ENCODE measurements at regions not wholly inside any gene's neighbourhood (a gene's known extent, or its start where the extent isn't known, plus 50 kb on each side); places are given as distances from the start of the nearest gene placed in this dataset.

DNA sequence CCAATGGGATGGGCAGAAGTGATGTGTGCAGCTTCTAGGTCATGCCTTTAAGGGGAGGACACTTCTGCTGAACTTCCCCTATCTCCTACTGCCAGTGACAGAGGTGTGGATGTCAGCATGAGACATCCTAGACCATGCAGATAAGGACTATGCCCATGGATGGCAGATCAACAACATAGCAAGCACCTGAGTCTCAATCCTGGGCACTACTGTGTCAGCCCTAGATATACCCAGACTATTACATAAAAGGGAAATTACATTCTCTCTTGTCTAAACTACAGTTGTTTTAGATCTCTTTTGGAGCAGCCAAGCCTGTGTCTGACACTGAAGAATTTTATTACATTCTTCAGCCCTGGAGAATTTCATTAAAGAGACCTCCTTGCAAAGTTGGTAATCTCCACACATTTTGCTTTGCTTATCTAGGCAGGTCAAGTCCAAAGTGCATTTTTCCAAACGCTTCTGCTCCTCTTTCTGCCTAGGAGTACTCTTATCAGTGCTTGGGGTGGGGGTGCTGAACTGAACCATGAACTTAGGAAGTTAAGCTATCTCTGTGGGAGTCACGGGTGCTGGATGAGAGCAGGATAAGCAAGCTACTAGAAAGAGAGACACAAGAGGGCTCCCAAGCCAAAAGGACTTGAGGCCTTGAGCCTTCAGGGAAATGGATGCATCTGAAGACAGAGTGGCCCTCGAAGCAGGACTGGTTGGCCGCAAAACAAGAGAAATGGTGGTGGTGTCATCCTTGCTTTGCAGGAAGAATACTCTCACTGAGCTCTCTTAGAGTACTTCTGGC lies 95.2 kb upstream of the SPRED2 start (continued):
- no peak for TF ChIP-seq ZNF557 (CRISPR knock-in tag; IDR thresholded peaks at IDR 0.05)
- TF ChIP-seq NCOR1 (IDR thresholded peaks at IDR 0.05; ENCODE audit: borderline replicate concordance, low read length): peak; percentile 60; the same call in 1 of the 2 replicates
- TF ChIP-seq DPF2 (CRISPR knock-in tag; IDR thresholded peaks at IDR 0.05; ENCODE audit: borderline replicate concordance, low read depth): peak; percentile 66
- TF ChIP-seq ZSCAN29 (CRISPR knock-in tag; conservative IDR thresholded peaks at IDR 0.05): peak; percentile 63; the same call in 1 of the 2 replicates
- TF ChIP-seq ZNF740 (CRISPR knock-in tag; IDR thresholded peaks at IDR 0.05): peak; percentile 97
- peak; percentile 84; the same call in 1 of the 2 replicates for TF ChIP-seq RFXAP (CRISPR knock-in tag; IDR thresholded peaks at IDR 0.05; ENCODE audit: borderline replicate concordance)
- TF ChIP-seq, protein P1, sequence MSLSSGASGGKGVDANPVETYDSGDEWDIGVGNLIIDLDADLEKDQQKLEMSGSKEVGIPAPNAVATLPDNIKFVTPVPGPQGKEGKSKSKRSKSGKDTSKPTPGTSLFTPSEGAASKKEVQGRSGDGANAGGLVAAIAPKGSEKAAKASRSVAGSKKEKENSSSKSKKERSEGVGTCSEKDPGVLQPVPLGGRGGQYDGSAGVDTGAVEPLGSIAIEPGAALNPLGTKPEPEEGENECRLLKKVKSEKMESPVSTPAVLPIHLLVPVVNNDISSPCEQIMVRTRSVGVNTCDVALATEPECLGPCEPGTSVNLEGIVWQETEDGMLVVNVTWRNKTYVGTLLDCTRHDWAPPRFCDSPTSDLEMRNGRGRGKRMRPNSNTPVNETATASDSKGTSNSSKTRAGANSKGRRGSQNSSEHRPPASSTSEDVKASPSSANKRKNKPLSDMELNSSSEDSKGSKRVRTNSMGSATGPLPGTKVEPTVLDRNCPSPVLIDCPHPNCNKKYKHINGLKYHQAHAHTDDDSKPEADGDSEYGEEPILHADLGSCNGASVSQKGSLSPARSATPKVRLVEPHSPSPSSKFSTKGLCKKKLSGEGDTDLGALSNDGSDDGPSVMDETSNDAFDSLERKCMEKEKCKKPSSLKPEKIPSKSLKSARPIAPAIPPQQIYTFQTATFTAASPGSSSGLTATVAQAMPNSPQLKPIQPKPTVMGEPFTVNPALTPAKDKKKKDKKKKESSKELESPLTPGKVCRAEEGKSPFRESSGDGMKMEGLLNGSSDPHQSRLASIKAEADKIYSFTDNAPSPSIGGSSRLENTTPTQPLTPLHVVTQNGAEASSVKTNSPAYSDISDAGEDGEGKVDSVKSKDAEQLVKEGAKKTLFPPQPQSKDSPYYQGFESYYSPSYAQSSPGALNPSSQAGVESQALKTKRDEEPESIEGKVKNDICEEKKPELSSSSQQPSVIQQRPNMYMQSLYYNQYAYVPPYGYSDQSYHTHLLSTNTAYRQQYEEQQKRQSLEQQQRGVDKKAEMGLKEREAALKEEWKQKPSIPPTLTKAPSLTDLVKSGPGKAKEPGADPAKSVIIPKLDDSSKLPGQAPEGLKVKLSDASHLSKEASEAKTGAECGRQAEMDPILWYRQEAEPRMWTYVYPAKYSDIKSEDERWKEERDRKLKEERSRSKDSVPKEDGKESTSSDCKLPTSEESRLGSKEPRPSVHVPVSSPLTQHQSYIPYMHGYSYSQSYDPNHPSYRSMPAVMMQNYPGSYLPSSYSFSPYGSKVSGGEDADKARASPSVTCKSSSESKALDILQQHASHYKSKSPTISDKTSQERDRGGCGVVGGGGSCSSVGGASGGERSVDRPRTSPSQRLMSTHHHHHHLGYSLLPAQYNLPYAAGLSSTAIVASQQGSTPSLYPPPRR (CRISPR knock-in tag; IDR thresholded peaks at IDR 0.05; ENCODE audit: borderline replicate concordance): no peak
- TF ChIP-seq, protein P2, sequence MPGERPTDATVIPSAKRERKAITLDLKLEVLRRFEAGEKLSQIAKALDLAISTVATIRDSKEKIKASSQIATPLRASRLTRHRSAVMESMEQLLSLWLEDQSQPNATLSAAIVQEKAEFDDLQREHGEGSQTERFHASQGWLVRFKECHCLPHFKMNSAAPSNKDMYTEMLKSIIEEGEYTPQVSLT (CRISPR knock-in tag; IDR thresholded peaks at IDR 0.05; ENCODE audit: borderline replicate concordance, low read depth): no peak
- TF ChIP-seq MTA1 (CRISPR knock-in tag; IDR thresholded peaks at IDR 0.05; ENCODE audit: borderline replicate concordance): peak; percentile 64; the same call in 1 of the 2 replicates
- TF ChIP-seq ZNF792 (CRISPR knock-in tag; IDR thresholded peaks at IDR 0.05): peak; percentile 47; the same call in 1 of the 2 replicates
- TF ChIP-seq GATAD2A (CRISPR knock-in tag; IDR thresholded peaks at IDR 0.05): peak; percentile 86
- TF ChIP-seq RXRA (CRISPR knock-in tag; IDR thresholded peaks at IDR 0.05): peak; percentile 46; the same call in 1 of the 2 replicates
- no peak for TF ChIP-seq ZNF773 (CRISPR knock-in tag; IDR thresholded peaks at IDR 0.05; ENCODE audit: borderline replicate concordance)
- no peak for TF ChIP-seq E2F2 (CRISPR knock-in tag; IDR thresholded peaks at IDR 0.05; ENCODE audit: borderline replicate concordance)
- TF ChIP-seq ZSCAN22 (CRISPR knock-in tag; IDR thresholded peaks at IDR 0.05): 0 out of 2 replicates have a peak, but pooled peaks have one; percentile 35
- peak; percentile 32 for TF ChIP-seq MXD4 (CRISPR knock-in tag; IDR thresholded peaks at IDR 0.05)
- peak; percentile 36; the same call in 1 of the 2 replicates for TF ChIP-seq THAP11 (CRISPR knock-in tag; IDR thresholded peaks at IDR 0.05)
- TF ChIP-seq ZNF260 (CRISPR knock-in tag; IDR thresholded peaks at IDR 0.05; ENCODE audit: borderline replicate concordance, low read depth): no peak
- TF ChIP-seq FOXP4 (CRISPR knock-in tag; IDR thresholded peaks at IDR 0.05): peak; percentile 52; the same call in 1 of the 2 replicates
- peak; percentile 93 for TF ChIP-seq HNF4G (IDR thresholded peaks at IDR 0.05; ENCODE audit: borderline replicate concordance, low read depth, low read length)
- peak; percentile 86; the same call in 1 of the 2 replicates for TF ChIP-seq HNF4G (CRISPR knock-in tag; IDR thresholded peaks at IDR 0.05; ENCODE audit: borderline replicate concordance, low read depth)
